Astrocyte (in vitro differentiated cells and primary cell): ENCODE measurements at regions not wholly inside any gene's neighbourhood (a gene's known extent, or its start where the extent isn't known, plus 50 kb on each side); places are given as distances from the start of the nearest gene placed in this dataset.

Experiments used
- DNase-seq: peaks from one replicate; pipeline ENCODE4 v3.0.0-alpha.2; 2010; ENCODE audit warnings: low read depth
- FAIRE-seq: peaks from 2 replicates; lab custom pipeline; 2011; peaks lifted over from hg19 to GRCh38; lab: Jason Lieb, UNC
- H2AFZ ChIP-seq: 2 replicates; pipeline ENCODE4 v1.6.0; 2012; ENCODE audit warnings: low read depth, low read length, inconsistent platforms
- H3K27ac ChIP-seq: 2 replicates; pipeline ENCODE4 v1.5.1; 2011; ENCODE audit warnings: low read depth, low read length, inconsistent platforms
- H3K27me3 ChIP-seq: 2 replicates; pipeline ENCODE4 v1.6.0; 2011; ENCODE audit warnings: low read length, inconsistent platforms; ENCODE audit not compliant: insufficient read depth
- H3K36me3 ChIP-seq: 2 replicates; pipeline ENCODE4 v1.5.1; 2011; ENCODE audit warnings: low read length, inconsistent platforms; ENCODE audit not compliant: insufficient read depth
- H3K4me1 ChIP-seq: 2 replicates; pipeline ENCODE4 v1.5.1; 2011; ENCODE audit warnings: low read length, inconsistent platforms; ENCODE audit not compliant: insufficient read depth
- H3K4me2 ChIP-seq: 2 replicates; pipeline ENCODE4 v1.6.0; 2012; ENCODE audit warnings: low read length, inconsistent platforms
- H3K4me3 ChIP-seq: 2 replicates; pipeline ENCODE4 v1.5.1; 2011; ENCODE audit warnings: low read depth, mild to moderate bottlenecking, low read length, inconsistent platforms; ENCODE audit not compliant: insufficient read depth
- H3K79me2 ChIP-seq: 2 replicates; pipeline ENCODE4 v1.6.0; 2012; ENCODE audit warnings: mild to moderate bottlenecking, low read length, inconsistent platforms; ENCODE audit not compliant: insufficient read depth
- H3K9ac ChIP-seq: 2 replicates; pipeline ENCODE4 v1.6.0; 2012; ENCODE audit warnings: mild to moderate bottlenecking, low read length, inconsistent platforms
- H3K9me3 ChIP-seq: 2 replicates; pipeline ENCODE4 v1.5.1; 2012; ENCODE audit warnings: low read depth, mild to moderate bottlenecking, low read length, inconsistent platforms; ENCODE audit not compliant: insufficient read depth
- H4K20me1 ChIP-seq: 2 replicates; pipeline ENCODE4 v1.6.0; 2012; ENCODE audit warnings: low read length, inconsistent platforms; ENCODE audit not compliant: insufficient read depth
- H3K27ac Mint-ChIP-seq: one replicate; pipeline ENCODE4 v1.8.0; 2021; ENCODE audit warnings: mild to moderate bottlenecking, mixed read lengths; ENCODE audit not compliant: unreplicated experiment
- H3K27me3 Mint-ChIP-seq: one replicate; pipeline ENCODE4 v1.8.0; 2021; ENCODE audit warnings: low read depth, mixed read lengths; ENCODE audit not compliant: unreplicated experiment
- H3K36me3 Mint-ChIP-seq: one replicate; pipeline ENCODE4 v1.8.0; 2021; ENCODE audit warnings: low read depth, mixed read lengths; ENCODE audit not compliant: unreplicated experiment
- H3K4me1 Mint-ChIP-seq: one replicate; pipeline ENCODE4 v1.8.0; 2021; ENCODE audit warnings: low read depth, mixed read lengths; ENCODE audit not compliant: unreplicated experiment
- H3K4me3 Mint-ChIP-seq: one replicate; pipeline ENCODE4 v1.8.0; 2021; ENCODE audit warnings: mild to moderate bottlenecking, moderate library complexity, mixed read lengths; ENCODE audit not compliant: unreplicated experiment
- H3K9me3 Mint-ChIP-seq: one replicate; pipeline ENCODE4 v1.8.0; 2021; ENCODE audit warnings: mild to moderate bottlenecking, mixed read lengths; ENCODE audit not compliant: unreplicated experiment
- CTCF ChIP-seq: IDR thresholded peaks from 2 replicates; pipeline ENCODE4 v1.5.1; 2011; ENCODE audit warnings: low read depth, mild to moderate bottlenecking, inconsistent platforms, low read length, moderate library complexity; ENCODE audit not compliant: insufficient read depth
- EZH2 ChIP-seq: IDR thresholded peaks from 2 replicates; pipeline ENCODE4 v1.6.1; 2012; ENCODE audit warnings: mild to moderate bottlenecking, low read length, inconsistent platforms; ENCODE audit not compliant: insufficient read depth

- H3K4me1 ChIP-seq: no peaks in the 10 kb centered on the region
- no peak for TF ChIP-seq CTCF
- TF ChIP-seq EZH2: no peak
- H3K36me3 ChIP-seq: no peaks in the 10 kb centered on the region
- H3K4me3 ChIP-seq: no peak overlapping the region
- Mint-ChIP-seq H3K4me3 (no peak overlapping the region), H3K4me1 (peaks cover 8% of the 10 kb centered on the region), H3K36me3 (no peaks in the 10 kb centered on the region), H3K27ac (no peak overlapping the region), H3K9me3 (peaks cover 3% of the 10 kb centered on the region), H3K27me3 (no peaks in the 10 kb centered on the region)
- no peak overlapping the region for H3K4me2 ChIP-seq
- DNase-seq (no peak), FAIRE-seq (no peak)
- no peaks in the 10 kb centered on the region for H4K20me1 ChIP-seq
- no peaks in the 10 kb centered on the region for H3K9me3 ChIP-seq
- H3K79me2 ChIP-seq: no peaks in the 10 kb centered on the region
- no peak overlapping the region for H2AFZ ChIP-seq
- no peak overlapping the region for H3K9ac ChIP-seq
- H3K27ac ChIP-seq: no peak overlapping the region
- no peaks in the 10 kb centered on the region for H3K27me3 ChIP-seq
Observed at GRCh38 chr2:188766471-188766856, 207.7 kb upstream of the COL3A1 start.

GRCh38 chr2:188767176-188767575, 207.0 kb upstream of the COL3A1 start:
- no peaks in the 10 kb centered on the region for H3K4me1 ChIP-seq
- H3K9me3 ChIP-seq: no peaks in the 10 kb centered on the region
- TF ChIP-seq CTCF (no peak), EZH2 (no peak)
- peaks cover 5% of the 10 kb centered on the region for H3K9me3 Mint-ChIP-seq
- no peaks in the 10 kb centered on the region for H4K20me1 ChIP-seq
- no peaks in the 10 kb centered on the region for H3K36me3 ChIP-seq
- no peak overlapping the region for H3K27ac Mint-ChIP-seq
- DNase-seq: no peak
- no peak for FAIRE-seq
- peaks cover 8% of the 10 kb centered on the region for H3K4me1 Mint-ChIP-seq
- H3K27me3 Mint-ChIP-seq: no peaks in the 10 kb centered on the region
- no peaks in the 10 kb centered on the region for H3K79me2 ChIP-seq
- H3K27me3 ChIP-seq: no peaks in the 10 kb centered on the region
- H3K4me2 ChIP-seq: no peak overlapping the region
- no peak overlapping the region for H3K27ac ChIP-seq
- H2AFZ ChIP-seq: no peak overlapping the region
- H3K9ac ChIP-seq: no peak overlapping the region
- no peaks in the 10 kb centered on the region for H3K36me3 Mint-ChIP-seq
- no peak overlapping the region for H3K4me3 Mint-ChIP-seq
- H3K4me3 ChIP-seq: no peak overlapping the region

GRCh38 chr2:188770296-188770695, 203.9 kb upstream of the COL3A1 start:
- no peaks in the 10 kb centered on the region for H3K27me3 Mint-ChIP-seq
- Histone ChIP-seq H3K79me2 (no peaks in the 10 kb centered on the region), H3K9me3 (no peaks in the 10 kb centered on the region), H3K4me1 (no peaks in the 10 kb centered on the region), H3K36me3 (no peaks in the 10 kb centered on the region), H3K27ac (no peak overlapping the region), H3K4me2 (no peak overlapping the region), H2AFZ (no peak overlapping the region), H4K20me1 (no peaks in the 10 kb centered on the region), H3K9ac (no peak overlapping the region), H3K4me3 (no peak overlapping the region), H3K27me3 (no peaks in the 10 kb centered on the region)
- DNase-seq: no peak
- peaks cover 5% of the 10 kb centered on the region for H3K9me3 Mint-ChIP-seq
- no peaks in the 10 kb centered on the region for H3K36me3 Mint-ChIP-seq
- no peak overlapping the region for H3K4me3 Mint-ChIP-seq
- no peak overlapping the region for H3K27ac Mint-ChIP-seq
- FAIRE-seq: no peak
- H3K4me1 Mint-ChIP-seq: peaks cover 8% of the 10 kb centered on the region
- TF ChIP-seq CTCF (no peak), EZH2 (no peak)
